MM.1S (cell line): ENCODE measurements at regions not wholly inside any gene's neighbourhood (a gene's known extent, or its start where the extent isn't known, plus 50 kb on each side); places are given as distances from the start of the nearest gene placed in this dataset.

Experiments
- DNase-seq: peaks from one replicate; pipeline ENCODE4 v3.0.0-alpha.2; 2015
- H2AFZ ChIP-seq: fragments of 300-600 bp; sonication (generic); 2 replicates; pipeline ENCODE4 v1.6.0; 2016; ENCODE audit warnings: antibody characterized with exemption, low read length
- H3F3A ChIP-seq: fragments of 300-600 bp; sonication (generic); 2 replicates; pipeline ENCODE4 v1.6.1; 2016; ENCODE audit warnings: mild to moderate bottlenecking, antibody characterized with exemption, low read length, moderate library complexity, mixed read lengths; ENCODE audit not compliant: insufficient read depth
- H3K27ac ChIP-seq: fragments of 300-600 bp; sonication (generic); 2 replicates; pipeline ENCODE4 v1.5.1; 2016; ENCODE audit warnings: mild to moderate bottlenecking, low read length
- H3K27me3 ChIP-seq: fragments of 300-600 bp; sonication (generic); replicated peaks from 2 replicates; pipeline ENCODE4 v1.6.0; 2016; ENCODE audit warnings: low read length; ENCODE audit not compliant: insufficient read depth
- H3K36me3 ChIP-seq: fragments of 300-600 bp; sonication (generic); replicated peaks from 2 replicates; pipeline ENCODE4 v1.6.1; 2016; ENCODE audit warnings: mild to moderate bottlenecking, low read length, mixed read lengths; ENCODE audit not compliant: insufficient read depth
- H3K4me1 ChIP-seq: fragments of 300-600 bp; sonication (generic); 2 replicates; pipeline ENCODE4 v1.6.1; 2016; ENCODE audit warnings: low read length, mixed read lengths
- H3K4me2 ChIP-seq: fragments of 300-600 bp; sonication (generic); 2 replicates; pipeline ENCODE4 v1.6.0; 2016; ENCODE audit warnings: low read depth, low read length
- H3K4me3 ChIP-seq: fragments of 300-600 bp; sonication (generic); 2 replicates; pipeline ENCODE4 v1.5.1; 2016; ENCODE audit warnings: low read length, mixed read lengths
- H3K79me2 ChIP-seq: fragments of 300-600 bp; sonication (generic); 2 replicates; pipeline ENCODE4 v1.6.1; 2016; ENCODE audit warnings: mixed run types, low read length, mixed read lengths
- H3K9ac ChIP-seq: fragments of 300-600 bp; sonication (generic); 2 replicates; pipeline ENCODE4 v1.6.1; 2016; ENCODE audit warnings: low read length, mixed read lengths
- H3K9me2 ChIP-seq: fragments of 300-600 bp; sonication (generic); replicated peaks from 2 replicates; pipeline ENCODE4 v1.6.1; 2016; ENCODE audit warnings: mild to moderate bottlenecking, low read length, mixed read lengths; ENCODE audit not compliant: insufficient read depth
- H3K9me3 ChIP-seq: fragments of 300-600 bp; sonication (generic); replicated peaks from 2 replicates; pipeline ENCODE4 v1.6.1; 2016; ENCODE audit warnings: mild to moderate bottlenecking, low read length, mixed read lengths; ENCODE audit not compliant: insufficient read depth
- H4K20me1 ChIP-seq: fragments of 300-600 bp; sonication (generic); 2 replicates; pipeline ENCODE4 v1.6.1; 2016; ENCODE audit warnings: mild to moderate bottlenecking, low read length, moderate library complexity, mixed read lengths; ENCODE audit not compliant: insufficient read depth
- EZH2 ChIP-seq: fragments of 300-600 bp; sonication (generic); optimal IDR thresholded peaks from 2 replicates; pipeline ENCODE3; 2017; ENCODE audit warnings: low read depth, mild to moderate bottlenecking, antibody characterized with exemption, low read length, mixed read lengths
- EZH2phosphoT487 ChIP-seq: fragments of 300-600 bp; sonication (generic); IDR thresholded peaks from 2 replicates; pipeline ENCODE4 v1.6.1; 2018; ENCODE audit warnings: antibody characterized with exemption, low read length
- TF ChIP-seq, protein P1 (sequence below): fragments of 300-600 bp; sonication (generic); IDR thresholded peaks from 2 replicates; pipeline ENCODE4 v1.5.1; 2016; ENCODE audit warnings: antibody characterized with exemption, low read length, mixed read lengths

GRCh38 chr20:39105551-39105950 lies 143.4 kb downstream of the DHX35 start:
- H3K27me3 ChIP-seq: no peaks in the 10 kb centered on the region
- H3K9me3 ChIP-seq: no peaks in the 10 kb centered on the region

GRCh38 chr20:39103732-39104131 lies 141.6 kb downstream of the DHX35 start:
- no peaks in the 10 kb centered on the region for H3K36me3 ChIP-seq
- no peaks in the 10 kb centered on the region for H4K20me1 ChIP-seq
- H3K27me3 ChIP-seq: no peaks in the 10 kb centered on the region
- H2AFZ ChIP-seq: no peak overlapping the region
- no peaks in the 10 kb centered on the region for H3K9me2 ChIP-seq
- no peaks in the 10 kb centered on the region for H3K4me1 ChIP-seq
- H3K9me3 ChIP-seq: no peaks in the 10 kb centered on the region
- no peak overlapping the region for H3K9ac ChIP-seq
- H3K4me2 ChIP-seq: no peak overlapping the region
- no peak for DNase-seq
- H3K4me3 ChIP-seq: no peak overlapping the region
- no peak overlapping the region for H3K27ac ChIP-seq
- H3F3A ChIP-seq: no peaks in the 10 kb centered on the region
- TF ChIP-seq EZH2 (no peak), EZH2phosphoT487 (no peak)
- TF ChIP-seq, protein P1, sequence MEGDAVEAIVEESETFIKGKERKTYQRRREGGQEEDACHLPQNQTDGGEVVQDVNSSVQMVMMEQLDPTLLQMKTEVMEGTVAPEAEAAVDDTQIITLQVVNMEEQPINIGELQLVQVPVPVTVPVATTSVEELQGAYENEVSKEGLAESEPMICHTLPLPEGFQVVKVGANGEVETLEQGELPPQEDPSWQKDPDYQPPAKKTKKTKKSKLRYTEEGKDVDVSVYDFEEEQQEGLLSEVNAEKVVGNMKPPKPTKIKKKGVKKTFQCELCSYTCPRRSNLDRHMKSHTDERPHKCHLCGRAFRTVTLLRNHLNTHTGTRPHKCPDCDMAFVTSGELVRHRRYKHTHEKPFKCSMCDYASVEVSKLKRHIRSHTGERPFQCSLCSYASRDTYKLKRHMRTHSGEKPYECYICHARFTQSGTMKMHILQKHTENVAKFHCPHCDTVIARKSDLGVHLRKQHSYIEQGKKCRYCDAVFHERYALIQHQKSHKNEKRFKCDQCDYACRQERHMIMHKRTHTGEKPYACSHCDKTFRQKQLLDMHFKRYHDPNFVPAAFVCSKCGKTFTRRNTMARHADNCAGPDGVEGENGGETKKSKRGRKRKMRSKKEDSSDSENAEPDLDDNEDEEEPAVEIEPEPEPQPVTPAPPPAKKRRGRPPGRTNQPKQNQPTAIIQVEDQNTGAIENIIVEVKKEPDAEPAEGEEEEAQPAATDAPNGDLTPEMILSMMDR: no peak
- no peaks in the 10 kb centered on the region for H3K79me2 ChIP-seq

More at GRCh38 chr20:39105551-39105950, 143.4 kb downstream of the DHX35 start:
- Histone ChIP-seq H3K36me3 (no peaks in the 10 kb centered on the region), H3K9ac (no peak overlapping the region), H3K4me2 (no peak overlapping the region), H3K79me2 (no peaks in the 10 kb centered on the region), H3K9me2 (no peaks in the 10 kb centered on the region), H3K4me1 (no peaks in the 10 kb centered on the region), H4K20me1 (no peaks in the 10 kb centered on the region), H2AFZ (no peak overlapping the region), H3K27ac (no peak overlapping the region), H3F3A (no peaks in the 10 kb centered on the region), H3K4me3 (no peak overlapping the region)
- no peak for TF ChIP-seq EZH2
- TF ChIP-seq, protein P1: peak; percentile 30
- DNase-seq: no peak

DNA sequence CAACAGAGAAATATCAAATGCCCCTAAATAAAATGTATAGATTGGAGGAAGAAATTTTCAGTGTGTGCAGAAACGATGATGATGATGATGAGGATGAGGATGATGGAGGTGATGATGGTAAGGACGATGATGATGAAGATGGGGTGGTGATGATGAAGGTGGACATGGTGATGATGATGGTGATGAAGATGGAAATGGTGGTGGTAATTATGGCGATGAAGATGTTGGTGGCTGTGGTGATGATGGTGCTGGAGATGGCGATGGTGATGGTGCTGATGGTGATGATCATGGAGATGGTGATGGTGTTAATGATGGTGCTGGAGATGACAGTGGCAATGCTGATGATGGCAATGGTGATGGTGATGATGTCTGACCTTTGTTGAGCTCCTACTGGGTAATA lies 141.2 kb downstream of the DHX35 start:
- no peak for DNase-seq
- H3K9me2 ChIP-seq: no peaks in the 10 kb centered on the region
- H3K36me3 ChIP-seq: no peaks in the 10 kb centered on the region
- H3K27me3 ChIP-seq: no peaks in the 10 kb centered on the region
- no peaks in the 10 kb centered on the region for H3K79me2 ChIP-seq
- H3K4me2 ChIP-seq: no peak overlapping the region
- H3F3A ChIP-seq: no peaks in the 10 kb centered on the region
- H3K4me3 ChIP-seq: no peak overlapping the region
- H2AFZ ChIP-seq: no peak overlapping the region
- no peaks in the 10 kb centered on the region for H3K4me1 ChIP-seq
- H4K20me1 ChIP-seq: no peaks in the 10 kb centered on the region
- H3K27ac ChIP-seq: no peak overlapping the region
- no peaks in the 10 kb centered on the region for H3K9me3 ChIP-seq
- no peak overlapping the region for H3K9ac ChIP-seq
- TF ChIP-seq, protein P1: no peak
- TF ChIP-seq EZH2 (no peak), EZH2phosphoT487 (no peak)
